ENCODE measurements at regions not wholly inside any gene's neighbourhood (a gene's known extent, or its start where the extent isn't known, plus 50 kb on each side); places are given as distances from the start of the nearest gene placed in this dataset.
A peak's percentile ranks its signal among the peaks of the same experiment; 100 is the strongest.

- H3K4me1 ChIP-seq (ENCODE audit: control insufficient read depth in 1 of 2, insufficient read depth in 2 of 2, low read depth in 1 of 2, low read length in 1 of 2) = no peaks in the 10 kb centered on the region
- H3K36me3 ChIP-seq (replicated peaks in 1 of 2; ENCODE audit: control insufficient read depth in 1 of 2, insufficient read depth in 2 of 2, low read length in 1 of 2) = no peaks in the 10 kb centered on the region
- no peaks in the 10 kb centered on the region for H3F3A ChIP-seq (replicated peaks; ENCODE audit: insufficient read depth)
- 0 out of 2 replicates have a peak overlapping the region, but pooled peaks have one; percentile 4 for H3K4me2 ChIP-seq
- 90% methylated on average over 2 of the region's 2 CpGs for WGBS (ENCODE audit: low lambda C conversion rate)
- ChIA-PET POLR2A (no interaction called here), CTCF (no interaction called here)
- H3K79me2 ChIP-seq (ENCODE audit: insufficient read depth) = no peaks in the 10 kb centered on the region
- H3K27ac ChIP-seq (ENCODE audit: low read depth in 2 of 2, low read length in 1 of 2) = no peak overlapping the region
- no peak for DNase-seq
- TF ChIP-seq CTCF (IDR thresholded peaks at IDR 0.05) = no peak
- no peak for TF ChIP-seq NRF1 (IDR thresholded peaks at IDR 0.05; ENCODE audit: low read depth, low read length)
- no peak for TF ChIP-seq RXRA (IDR thresholded peaks at IDR 0.05; ENCODE audit: borderline replicate concordance, low read depth)
- TF ChIP-seq NFIC (IDR thresholded peaks at IDR 0.05; ENCODE audit: borderline replicate concordance) = no peak
- TF ChIP-seq IRF3 (IDR thresholded peaks at IDR 0.05; ENCODE audit: low read depth, low read length) = no peak
- TF ChIP-seq YY1 (IDR thresholded peaks at IDR 0.05; ENCODE audit: low read depth) = no peak
- no peak for TF ChIP-seq FOSL2 (IDR thresholded peaks at IDR 0.05; ENCODE audit: borderline replicate concordance, low read depth)
- no peak for TF ChIP-seq PBX3 (IDR thresholded peaks at IDR 0.05)
- no peak for TF ChIP-seq ZBTB33 (IDR thresholded peaks at IDR 0.05; ENCODE audit: borderline replicate concordance, low read depth)
- no peak for TF ChIP-seq EZH2phosphoT487 (IDR thresholded peaks at IDR 0.05; ENCODE audit: borderline replicate concordance, low read depth)
- no peak for TF ChIP-seq TAF1 (IDR thresholded peaks at IDR 0.05; ENCODE audit: borderline replicate concordance, low read depth, low read length)
- no peak for TF ChIP-seq ELF1 (IDR thresholded peaks at IDR 0.05)
- TF ChIP-seq GATA2 (CRISPR knock-in tag; IDR thresholded peaks at IDR 0.05) = no peak
- no peak for TF ChIP-seq FOXM1 (IDR thresholded peaks at IDR 0.05; ENCODE audit: low read depth)
- no peaks in the 10 kb centered on the region for H4K20me1 ChIP-seq (ENCODE audit: insufficient read depth)
- no peaks in the 10 kb centered on the region; the same call in 1 of the 2 replicates for H3K9me3 ChIP-seq
- no peaks in the 10 kb centered on the region for H3K9me2 ChIP-seq
- H3K27me3 ChIP-seq (ENCODE audit: insufficient read depth) = no peaks in the 10 kb centered on the region
- H3K4me3 ChIP-seq (ENCODE audit: low read depth in 2 of 2, low read length in 1 of 2) = no peak overlapping the region
- H2AFZ ChIP-seq (ENCODE audit: low read depth) = no peak overlapping the region
- no peak overlapping the region for H3K9ac ChIP-seq
Observed at GRCh38 chr6:113208726-113209125, 648.4 kb upstream of the MARCKS start.

All from SK-N-SH (cell line).